NCI-H82 treated with DMSO at 0.1 percent for 48 hours (cell line): ENCODE measurements at regions not wholly inside any gene's neighbourhood (a gene's known extent, or its start where the extent isn't known, plus 50 kb on each side); places are given as distances from the start of the nearest gene placed in this dataset.
"Not testable (repeated sequence)": the region's sequence is repeated elsewhere in the genome, so short reads cannot be mapped to it uniquely, and the experiment has no call there.

Experiments used
- DNase-seq: peaks from one replicate; lab custom pipeline; 2025; ENCODE audit not compliant: unreplicated experiment; lab: John Stamatoyannopoulos, UW

DNA sequence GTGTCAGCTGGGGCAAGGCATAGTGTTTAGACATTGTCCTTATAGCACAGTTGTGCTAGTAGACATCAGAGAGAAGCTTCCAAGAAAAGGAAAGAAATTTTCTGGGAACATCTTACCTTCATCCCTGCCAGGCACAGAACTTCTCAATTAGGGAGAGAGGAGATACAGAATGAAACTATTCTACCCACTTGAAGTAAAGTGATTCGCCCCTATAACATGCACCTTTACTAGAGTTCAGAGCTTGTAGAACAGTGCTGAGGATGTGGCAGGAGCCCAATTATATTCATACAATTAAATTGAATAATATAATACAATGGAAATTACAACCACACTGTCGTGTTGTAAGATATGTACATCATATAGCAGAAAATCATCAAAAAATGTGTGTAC is 1063.9 kb upstream of the CITED2 start:
- DNase-seq: no peak

DNA sequence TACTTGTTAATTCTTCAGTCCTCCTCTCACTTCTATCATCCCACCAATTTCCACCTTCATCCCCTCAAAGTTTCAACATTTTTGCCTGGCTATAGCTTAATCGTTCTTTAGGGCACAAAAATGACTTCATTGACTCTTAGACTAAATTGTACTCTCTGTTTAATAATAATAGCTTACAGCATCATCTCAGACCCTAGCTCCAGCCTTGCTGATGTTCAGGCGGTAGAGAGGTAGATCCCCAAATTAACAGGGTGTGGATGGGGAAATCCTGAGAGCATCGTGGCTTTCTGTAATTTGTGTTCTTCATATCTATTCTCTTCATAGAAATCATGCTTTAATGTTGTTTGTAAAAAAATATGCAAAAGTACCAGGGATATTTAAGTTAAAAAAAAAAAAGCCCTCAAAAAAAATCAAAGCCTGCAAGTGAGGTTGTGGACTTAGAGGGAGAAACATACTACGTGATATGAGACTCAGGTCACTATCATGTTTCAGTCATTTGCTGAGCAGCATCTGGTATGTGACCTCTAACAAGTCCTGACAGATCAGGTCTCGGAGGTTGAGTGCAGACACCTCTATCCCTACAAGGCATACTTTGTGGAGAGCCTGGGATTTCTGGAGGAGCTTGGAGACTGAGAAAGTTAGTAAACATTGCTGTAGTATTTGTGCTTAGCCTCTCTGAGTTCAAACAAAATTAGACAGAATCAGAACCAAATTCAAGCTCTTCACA is 1063.3 kb upstream of the CITED2 start:
- DNase-seq: no peak

DNA sequence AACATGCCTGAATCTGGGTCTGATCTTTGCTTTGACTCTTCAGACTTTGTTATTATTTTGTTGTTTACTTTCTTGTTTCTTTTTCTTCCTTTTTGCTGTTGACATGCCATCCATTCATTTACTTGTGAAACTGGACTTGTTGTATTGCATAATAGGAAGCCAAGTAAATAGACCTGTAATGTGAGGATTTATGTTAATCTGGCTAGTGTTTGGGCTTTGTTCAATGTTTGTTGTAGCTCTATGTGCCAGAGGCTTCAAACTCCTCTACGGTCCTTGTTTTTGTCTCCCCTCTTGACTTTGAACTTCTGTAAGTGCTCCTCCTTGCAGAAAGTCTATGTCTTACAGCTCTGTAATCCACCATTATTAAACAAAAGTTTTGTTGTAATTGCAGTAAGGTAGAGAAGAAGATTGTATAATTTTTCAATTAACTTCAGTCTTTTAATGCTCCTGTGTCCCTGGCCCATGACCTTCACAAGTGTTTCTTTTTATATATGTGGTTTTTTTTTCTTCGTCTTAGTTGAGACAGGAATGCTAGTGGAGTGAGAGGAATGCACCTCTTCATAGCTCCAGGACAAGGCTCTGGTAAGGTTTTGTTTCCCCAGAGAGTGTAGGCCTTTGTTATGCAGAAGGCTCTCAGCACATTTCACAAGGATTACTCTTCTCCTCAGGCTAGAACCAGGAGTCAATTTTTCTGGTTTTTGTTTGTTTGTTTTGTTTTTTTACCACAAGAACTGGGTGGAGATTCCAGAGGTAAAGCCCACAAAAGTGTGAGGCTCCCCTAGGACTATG is 1061.8 kb upstream of the CITED2 start:
- no peak for DNase-seq

DNA sequence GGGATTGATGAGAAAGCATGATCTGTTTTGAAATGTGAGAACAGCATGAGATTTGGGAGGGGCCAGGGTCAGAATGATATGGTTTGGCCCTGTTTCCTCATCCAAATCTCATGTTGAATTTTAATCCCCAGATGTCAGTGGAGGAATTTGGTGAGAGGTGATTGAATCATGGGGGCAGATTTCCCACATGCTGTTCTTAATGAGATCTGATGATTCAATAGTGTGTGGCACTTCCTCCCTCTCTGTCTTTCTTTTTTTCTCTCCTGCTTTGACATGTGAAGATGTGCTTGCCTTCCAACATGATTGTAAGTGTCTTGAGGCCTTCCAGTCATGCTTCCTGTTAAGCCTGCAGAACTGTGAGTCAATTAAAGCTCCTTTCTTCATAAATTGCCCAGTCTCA is 1060.3 kb upstream of the CITED2 start:
- DNase-seq: no peak

DNA sequence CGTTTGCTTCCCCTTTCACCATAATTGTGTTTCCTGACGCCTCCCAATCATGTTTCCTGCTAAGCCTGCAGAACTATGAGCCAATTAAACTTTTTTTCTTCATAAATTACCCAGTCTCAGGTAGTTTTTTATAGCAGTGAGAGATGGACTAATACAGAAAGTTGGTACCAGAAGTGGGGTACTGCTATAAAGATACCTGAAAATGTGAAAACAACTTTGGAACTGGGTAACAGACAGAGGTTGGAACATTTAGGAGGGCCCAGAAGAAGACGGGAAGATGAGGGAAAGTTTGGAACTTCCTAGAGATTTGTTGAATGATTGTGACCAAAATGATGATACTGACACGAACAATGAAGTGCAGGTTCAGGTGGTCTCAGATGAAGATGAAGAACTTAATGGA is 1058.6 kb upstream of the CITED2 start:
- no peak for DNase-seq

DNA sequence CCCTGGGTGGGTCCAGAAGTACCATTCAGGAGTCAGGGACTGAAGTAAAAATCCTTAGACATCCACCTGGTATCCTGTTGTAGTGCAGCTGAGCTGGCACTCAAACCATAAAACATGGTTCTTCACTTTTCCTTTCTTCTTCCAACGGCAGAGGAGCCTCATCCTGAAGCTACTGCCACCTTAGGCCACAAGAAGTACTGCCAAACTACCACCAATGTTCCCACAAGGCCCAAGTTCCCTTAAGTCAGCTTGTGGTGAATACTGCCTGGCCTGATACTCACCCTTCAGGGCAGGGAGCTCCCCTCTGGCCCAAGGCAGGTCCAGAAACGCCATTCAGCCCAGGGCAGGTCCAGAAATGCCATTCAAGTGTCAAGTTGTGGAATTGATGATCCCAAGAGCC is 1053.4 kb upstream of the CITED2 start:
- DNase-seq: no peak

DNA sequence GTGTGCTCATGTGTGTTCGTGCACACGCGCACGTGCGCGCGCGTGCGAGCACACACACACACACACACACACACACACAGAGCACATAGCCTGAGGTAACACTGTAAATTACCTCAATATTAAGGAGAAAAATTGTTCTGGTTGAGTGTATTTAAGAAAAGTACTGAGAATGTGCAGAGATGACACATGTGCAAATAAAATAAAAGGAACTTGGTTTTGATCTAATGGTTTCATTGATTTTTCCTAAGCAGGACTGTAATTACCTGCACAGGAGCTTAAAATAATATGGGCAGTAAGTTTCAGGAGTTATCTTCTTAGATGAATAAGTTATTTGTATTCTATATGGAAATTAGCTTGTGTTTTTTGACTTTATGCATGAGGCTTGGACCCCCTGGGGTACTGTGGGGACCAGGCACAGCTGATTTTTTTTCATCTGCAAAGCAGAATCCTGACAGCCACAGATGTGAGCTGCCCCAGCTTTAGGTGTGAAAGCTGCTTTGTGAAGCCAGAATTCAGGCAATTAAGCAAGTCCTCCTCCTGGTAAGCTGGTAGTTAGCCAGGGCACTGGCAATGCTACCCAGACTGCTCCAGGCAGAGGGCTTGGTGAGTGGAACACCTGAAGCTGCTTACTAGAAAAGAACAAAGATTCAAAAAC is 1040.6 kb upstream of the CITED2 start:
- DNase-seq: no peak

DNA sequence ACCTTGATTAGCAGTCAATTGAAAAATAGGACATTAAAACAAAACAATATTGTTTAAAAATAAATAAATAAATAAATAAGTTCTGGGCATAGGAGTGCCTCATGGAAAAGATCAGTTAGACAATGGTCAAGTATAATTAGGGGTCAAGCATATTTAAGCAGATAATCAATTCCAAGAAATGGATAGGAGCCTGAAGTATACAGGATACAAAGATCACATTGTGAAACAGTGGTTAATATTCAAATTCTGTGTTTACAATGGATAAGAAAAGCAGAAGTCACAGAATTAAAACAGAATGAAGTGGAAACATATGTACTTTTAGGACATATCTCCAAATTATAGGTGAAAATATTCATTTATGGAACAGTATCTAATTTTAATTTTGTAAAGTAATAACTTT is 1028.6 kb upstream of the CITED2 start:
- DNase-seq: no peak

DNA sequence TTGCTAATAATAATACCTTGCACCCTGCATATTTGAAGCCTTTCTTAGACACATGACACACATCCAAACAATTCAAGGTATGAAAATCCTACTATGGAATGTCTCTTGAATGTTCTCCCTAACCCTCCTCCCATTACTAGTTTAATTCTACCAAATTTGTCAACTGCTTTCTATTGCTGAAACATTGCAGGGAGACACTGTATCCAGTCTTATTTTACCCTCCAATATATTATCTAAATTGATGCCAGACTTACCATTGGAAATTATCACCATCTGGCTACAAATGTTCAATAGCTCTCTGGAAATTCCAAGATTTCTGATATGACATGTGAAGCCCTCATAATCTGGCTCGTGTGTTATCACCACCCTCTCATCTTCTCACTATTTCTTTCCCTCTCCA is 1027.3 kb upstream of the CITED2 start:
- DNase-seq: no peak

DNA sequence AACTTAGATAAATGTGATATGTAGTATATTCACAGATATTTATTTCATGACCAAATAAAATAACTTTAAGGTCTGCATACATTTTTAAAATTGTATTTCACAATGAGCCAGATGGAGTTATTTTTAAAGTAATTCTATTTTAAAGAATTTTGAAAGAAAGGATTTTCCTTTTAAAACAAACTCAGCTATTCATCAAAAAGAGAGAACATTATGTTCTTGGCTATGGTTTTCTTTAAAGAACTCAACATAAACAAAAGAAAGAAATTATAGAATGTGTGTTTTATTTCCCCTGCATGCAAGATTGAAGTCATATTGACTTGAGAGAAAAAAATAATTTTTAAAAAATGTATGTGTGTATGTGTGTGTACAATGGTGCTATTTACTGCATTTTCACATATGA is 1023.6 kb upstream of the CITED2 start:
- DNase-seq: no peak

DNA sequence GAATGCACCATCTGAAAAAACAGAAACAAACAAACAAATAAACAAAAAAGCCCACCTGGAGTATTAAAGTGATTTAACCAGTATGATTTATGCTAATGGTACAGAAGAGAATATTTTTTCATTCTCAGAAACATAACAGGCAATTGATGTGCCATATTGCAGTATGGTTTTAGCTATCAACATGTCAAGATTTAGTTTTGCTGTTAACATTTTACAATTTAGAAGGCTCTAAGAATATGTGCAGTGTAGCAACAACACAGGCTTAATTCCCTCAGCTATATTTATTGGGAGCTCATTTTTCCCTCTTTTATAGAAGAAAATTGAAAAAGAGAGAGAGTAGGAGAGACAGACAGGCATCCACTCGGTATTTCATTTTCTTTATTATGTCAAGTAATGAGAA is 1022.7 kb upstream of the CITED2 start:
- no peak for DNase-seq

DNA sequence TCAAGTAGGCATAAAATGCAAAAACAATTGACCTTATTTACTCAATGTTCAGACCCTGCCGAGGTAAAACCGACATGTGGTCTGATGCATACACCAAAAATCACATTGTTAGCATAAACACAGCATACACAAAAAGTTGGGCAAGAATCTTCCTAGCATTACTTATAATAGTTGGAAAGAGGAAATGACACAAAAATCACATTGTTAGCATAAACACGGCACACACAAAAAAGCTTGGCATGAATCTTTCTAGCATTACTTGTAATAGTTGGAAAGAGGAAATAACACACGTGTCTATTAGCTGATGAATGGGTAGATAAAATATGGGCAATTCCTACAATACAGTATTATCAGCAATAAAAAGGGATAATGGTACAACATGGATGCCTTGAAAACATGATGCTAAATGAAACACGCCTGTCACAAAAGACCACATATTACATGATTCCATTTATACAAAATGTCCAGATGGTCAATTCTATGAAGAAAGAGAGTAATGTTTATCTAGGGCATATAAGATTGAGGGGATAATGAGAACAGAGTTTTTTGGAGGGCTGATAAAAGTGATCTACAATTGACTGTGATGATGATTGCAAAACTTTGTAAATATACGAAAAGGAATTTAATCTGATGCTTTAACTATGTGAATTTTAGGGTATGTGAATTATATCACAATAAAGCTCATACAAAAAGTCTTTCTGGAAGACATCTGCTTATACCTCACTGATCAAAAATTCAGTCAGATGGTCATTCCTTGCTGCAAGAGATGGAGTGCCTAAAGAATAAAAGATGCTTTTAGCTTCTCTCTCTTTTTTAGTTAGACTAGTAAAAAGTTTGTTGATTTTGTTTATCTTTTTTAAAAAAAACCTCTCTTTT is 1019.5 kb upstream of the CITED2 start:
- DNase-seq: no peak

DNA sequence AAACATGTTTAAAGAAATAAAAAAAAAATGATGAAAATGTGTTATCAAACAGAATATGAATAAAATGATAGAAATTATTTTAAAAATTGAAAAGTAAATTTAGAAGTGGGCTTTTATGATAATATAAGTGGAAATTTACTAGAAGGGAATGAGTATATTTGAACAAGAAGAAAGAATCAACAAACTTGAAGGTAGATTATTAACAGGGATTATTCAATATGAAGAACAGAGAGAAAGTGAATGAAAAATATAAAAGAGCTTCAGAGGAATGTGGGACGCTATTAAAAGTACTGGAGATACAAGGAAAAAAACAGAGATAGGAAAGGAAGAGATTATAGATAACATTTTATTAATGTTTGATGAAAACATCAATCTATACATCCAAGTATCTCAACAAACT is 1014.4 kb upstream of the CITED2 start:
- no peak for DNase-seq

DNA sequence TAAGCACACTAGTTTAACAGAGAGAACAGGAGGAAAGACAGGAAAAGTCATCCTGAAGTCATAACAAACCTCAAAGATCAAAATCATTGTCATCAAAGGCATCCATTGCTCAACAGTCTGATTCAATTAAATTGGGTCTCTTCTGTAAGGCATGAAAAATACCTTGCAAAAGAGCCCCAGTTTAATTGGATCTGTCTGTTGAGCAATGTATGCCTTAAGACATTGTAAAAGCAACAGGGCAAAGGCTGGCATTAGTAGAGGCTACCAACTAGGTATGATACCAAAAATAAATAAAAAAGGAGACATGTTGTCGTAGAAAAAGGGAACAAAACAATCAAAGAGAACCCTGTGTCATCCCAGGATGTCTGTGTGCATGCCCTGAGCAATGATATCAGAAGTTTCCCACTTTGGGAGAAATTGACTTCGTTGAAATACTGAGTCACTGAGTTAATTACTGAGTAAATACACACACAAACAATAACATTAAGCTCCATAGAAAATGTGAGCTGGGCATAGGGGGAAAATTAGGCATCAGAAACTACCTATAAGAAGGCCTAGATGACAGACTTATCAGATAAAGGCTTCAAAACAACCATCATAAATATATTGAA is 1013.8 kb upstream of the CITED2 start:
- no peak for DNase-seq

DNA sequence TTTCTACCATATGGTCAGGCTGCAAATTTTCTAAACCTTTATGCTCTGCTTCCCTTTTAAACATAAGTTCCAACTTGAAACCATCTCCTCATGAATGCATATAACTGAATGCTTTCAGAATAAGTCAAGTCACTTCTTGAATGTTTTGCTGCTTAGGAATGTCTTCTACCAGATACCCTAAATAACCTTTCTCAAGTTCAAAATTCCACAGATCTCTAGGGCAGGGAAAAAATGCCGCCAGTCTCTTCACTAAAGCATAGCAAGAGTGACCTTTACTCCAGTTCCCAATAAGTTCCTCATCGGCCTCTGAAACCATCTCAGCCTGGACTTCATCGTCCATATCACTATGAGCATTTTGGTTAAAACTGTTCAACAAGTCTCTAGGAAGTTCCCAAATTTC is 1011.2 kb upstream of the CITED2 start:
- no peak for DNase-seq

DNA sequence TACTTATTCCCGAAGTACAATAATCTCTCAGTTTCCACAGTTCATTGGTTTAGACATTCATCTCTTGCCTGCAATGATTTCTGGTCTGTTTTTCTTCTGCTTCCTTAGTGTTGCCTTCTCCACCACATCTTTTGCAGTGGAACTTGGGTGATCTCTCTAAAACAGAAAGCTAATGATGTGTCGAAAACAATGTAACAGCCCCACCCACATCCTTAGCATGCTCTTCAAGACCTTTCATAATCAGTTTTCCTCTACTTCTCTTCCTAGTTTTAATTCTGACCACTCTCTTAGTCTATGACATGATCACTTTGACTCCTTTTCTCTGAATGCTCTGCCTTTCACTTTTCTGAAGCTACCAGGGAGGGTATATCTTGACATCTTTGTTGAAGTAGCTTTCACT is 1007.9 kb upstream of the CITED2 start:
- no peak for DNase-seq

DNA sequence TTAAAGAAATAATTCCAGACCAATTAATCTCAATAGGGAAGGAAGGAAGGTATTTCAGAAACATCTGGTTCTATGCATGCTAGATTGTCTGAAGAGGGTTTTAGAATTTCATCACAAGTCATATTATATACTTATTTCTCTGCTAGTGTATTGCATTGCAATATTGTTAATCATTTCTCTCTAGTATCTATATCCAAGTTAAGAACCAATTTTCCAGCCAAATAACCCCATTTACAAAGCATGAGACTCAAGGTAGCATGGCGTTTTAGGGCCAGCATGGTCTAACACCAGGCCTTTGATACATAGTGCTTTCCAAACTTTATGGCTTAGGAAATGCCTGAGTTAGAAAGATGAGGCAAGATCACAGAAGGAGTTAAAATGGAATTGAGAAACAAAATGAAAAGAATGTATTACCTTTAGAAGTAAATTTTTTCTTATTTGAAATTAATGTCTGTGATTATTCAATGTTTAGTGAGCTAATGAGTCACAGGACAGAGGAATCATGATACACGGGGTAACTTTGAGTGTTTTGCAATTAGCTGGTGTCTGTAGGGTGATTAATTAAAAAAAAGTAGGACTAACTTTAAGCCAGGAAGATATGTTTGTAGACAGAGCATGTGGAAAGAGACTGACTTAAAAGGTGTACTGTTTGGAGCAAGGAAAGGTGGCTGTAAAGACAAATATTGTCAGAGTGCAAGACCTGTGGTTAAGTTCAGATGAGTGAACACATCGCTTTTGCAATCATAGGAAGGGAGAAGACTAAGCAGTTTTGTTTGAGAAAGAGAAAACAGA is 1006.2 kb upstream of the CITED2 start:
- no peak for DNase-seq

DNA sequence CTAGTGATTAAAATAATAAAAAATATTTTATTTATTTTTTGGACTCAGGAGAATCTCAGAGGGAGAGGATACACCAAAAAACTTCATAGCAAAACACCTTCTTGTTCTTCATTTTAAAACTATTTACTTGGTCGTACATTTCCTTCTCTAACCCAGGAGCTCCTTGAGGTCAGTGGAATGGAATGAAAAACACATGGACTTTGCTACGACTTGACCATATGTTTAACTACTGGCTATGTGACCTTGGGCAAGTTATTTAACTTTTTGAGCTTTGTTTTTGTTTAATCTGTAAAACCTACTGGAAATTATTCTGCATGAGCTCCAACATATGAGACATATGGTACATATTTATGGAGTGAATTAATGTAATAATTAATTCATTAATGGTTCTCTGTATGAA is 1005.5 kb upstream of the CITED2 start:
- no peak for DNase-seq

DNA sequence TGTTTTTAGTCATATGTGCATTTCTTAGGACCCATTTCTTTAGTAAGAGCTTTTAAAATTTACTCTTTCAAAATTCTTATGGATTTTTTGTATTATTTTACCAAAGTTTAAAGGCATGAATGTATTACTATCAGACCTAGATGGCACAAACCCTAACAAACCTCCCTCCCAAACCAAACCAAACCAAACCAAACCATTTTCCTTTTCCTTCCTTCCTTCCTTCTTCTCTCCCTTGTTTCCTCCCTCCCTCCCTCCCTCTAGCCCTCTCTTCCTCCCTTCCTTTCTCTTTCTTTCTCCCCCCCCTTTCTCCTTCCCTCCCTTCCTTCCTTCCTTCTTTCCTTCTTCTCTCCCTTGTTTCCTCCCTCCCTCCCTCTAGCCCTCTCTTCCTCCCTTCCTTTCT is 1001.8 kb upstream of the CITED2 start:
- no peak for DNase-seq

DNA sequence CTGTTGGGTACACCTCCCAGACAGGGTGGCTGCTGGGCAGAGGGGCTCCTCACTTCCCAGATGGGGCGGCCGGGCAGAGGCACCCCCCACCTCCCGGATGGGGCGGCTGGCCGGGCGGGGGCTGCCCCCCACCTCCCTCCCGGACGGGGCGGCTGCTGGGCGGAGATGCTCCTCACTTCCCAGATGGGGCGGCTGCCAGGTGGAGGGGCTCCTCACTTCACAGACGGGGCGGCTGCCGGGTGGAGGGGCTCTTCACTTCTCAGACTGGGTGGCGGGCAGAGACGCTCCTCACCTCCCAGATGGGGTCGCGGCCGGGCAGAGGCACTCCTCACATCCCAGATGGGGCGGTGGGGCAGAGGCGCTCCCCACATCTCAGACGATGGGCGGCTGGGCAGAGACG is 999.3 kb upstream of the CITED2 start:
- not testable (repeated sequence) for DNase-seq
